ENCODE measurements at regions not wholly inside any gene's neighbourhood (a gene's known extent, or its start where the extent isn't known, plus 50 kb on each side); places are given as distances from the start of the nearest gene placed in this dataset.

DNA sequence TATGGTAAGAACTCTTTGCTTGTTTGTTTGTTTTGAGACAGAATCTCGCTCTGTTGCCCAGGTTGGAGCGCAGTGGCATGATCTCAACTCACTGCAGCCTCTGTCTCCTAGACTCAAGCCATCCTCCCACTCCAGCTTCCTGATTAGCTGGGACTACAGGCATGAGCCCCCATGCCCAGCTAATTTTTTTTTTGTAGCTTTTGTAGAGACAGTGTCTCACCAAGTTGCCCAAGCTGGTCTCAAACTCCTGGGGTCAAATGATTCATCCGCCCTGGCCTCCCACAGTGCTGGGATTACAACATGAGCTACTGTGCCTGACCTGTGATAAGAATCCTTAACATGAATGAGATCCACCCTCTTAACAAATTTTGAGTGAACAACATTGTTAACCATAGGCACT, 183.9 kb upstream of the TSHZ3 start:
- TF ChIP-seq POLR2AphosphoS5 (IDR thresholded peaks at IDR 0.05), result no peak
- TF ChIP-seq POLR2A (IDR thresholded peaks at IDR 0.05), result no peak
- TF ChIP-seq, protein P1, sequence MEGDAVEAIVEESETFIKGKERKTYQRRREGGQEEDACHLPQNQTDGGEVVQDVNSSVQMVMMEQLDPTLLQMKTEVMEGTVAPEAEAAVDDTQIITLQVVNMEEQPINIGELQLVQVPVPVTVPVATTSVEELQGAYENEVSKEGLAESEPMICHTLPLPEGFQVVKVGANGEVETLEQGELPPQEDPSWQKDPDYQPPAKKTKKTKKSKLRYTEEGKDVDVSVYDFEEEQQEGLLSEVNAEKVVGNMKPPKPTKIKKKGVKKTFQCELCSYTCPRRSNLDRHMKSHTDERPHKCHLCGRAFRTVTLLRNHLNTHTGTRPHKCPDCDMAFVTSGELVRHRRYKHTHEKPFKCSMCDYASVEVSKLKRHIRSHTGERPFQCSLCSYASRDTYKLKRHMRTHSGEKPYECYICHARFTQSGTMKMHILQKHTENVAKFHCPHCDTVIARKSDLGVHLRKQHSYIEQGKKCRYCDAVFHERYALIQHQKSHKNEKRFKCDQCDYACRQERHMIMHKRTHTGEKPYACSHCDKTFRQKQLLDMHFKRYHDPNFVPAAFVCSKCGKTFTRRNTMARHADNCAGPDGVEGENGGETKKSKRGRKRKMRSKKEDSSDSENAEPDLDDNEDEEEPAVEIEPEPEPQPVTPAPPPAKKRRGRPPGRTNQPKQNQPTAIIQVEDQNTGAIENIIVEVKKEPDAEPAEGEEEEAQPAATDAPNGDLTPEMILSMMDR (IDR thresholded peaks at IDR 0.05), result no peak
- intact Hi-C loops (cut with DNase I), result no loop called here
- Histone ChIP-seq H3K4me3 (no peak overlapping the region), H3K36me3 (no peaks in the 10 kb centered on the region), H3K9me3 (no peaks in the 10 kb centered on the region), H3K27me3 (replicated peaks; ENCODE audit: insufficient read depth) (no peaks in the 10 kb centered on the region), H3K4me1 (replicated peaks) (no peaks in the 10 kb centered on the region), H3K27ac (no peak overlapping the region)
- DNase-seq (ENCODE audit: low spot score), result no peak
- 94% methylated on average over 3 of the region's 3 CpGs for WGBS

DNA sequence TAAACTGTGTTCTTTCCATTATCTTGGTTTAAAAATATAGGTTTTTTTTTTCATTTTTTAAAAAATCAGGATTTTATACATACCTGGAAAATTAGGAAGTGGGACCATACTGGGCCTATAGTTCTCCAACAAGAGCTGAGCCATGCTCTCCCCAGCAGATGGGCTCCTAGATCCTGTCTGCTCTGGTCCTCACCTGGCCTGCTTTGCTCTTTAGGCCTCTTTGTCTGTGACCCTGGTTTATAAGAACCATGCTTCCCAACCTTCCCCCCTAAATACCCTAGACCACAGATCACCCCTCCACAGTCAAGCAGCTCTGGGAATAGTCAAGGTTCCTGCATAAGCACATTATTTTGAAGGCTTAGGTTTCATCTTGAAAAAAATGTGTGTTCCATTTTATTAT, 185.0 kb upstream of the TSHZ3 start:
- Histone ChIP-seq H3K27ac (no peak overlapping the region), H3K4me1 (replicated peaks) (no peaks in the 10 kb centered on the region), H3K27me3 (replicated peaks; ENCODE audit: insufficient read depth) (no peaks in the 10 kb centered on the region), H3K36me3 (no peaks in the 10 kb centered on the region), H3K4me3 (no peak overlapping the region), H3K9me3 (no peaks in the 10 kb centered on the region)
- intact Hi-C loops (cut with DNase I), result no loop called here
- TF ChIP-seq, protein P1 (IDR thresholded peaks at IDR 0.05), result no peak
- TF ChIP-seq POLR2AphosphoS5 (IDR thresholded peaks at IDR 0.05), result no peak
- TF ChIP-seq POLR2A (IDR thresholded peaks at IDR 0.05), result no peak
- no peak for DNase-seq (ENCODE audit: low spot score)

DNA sequence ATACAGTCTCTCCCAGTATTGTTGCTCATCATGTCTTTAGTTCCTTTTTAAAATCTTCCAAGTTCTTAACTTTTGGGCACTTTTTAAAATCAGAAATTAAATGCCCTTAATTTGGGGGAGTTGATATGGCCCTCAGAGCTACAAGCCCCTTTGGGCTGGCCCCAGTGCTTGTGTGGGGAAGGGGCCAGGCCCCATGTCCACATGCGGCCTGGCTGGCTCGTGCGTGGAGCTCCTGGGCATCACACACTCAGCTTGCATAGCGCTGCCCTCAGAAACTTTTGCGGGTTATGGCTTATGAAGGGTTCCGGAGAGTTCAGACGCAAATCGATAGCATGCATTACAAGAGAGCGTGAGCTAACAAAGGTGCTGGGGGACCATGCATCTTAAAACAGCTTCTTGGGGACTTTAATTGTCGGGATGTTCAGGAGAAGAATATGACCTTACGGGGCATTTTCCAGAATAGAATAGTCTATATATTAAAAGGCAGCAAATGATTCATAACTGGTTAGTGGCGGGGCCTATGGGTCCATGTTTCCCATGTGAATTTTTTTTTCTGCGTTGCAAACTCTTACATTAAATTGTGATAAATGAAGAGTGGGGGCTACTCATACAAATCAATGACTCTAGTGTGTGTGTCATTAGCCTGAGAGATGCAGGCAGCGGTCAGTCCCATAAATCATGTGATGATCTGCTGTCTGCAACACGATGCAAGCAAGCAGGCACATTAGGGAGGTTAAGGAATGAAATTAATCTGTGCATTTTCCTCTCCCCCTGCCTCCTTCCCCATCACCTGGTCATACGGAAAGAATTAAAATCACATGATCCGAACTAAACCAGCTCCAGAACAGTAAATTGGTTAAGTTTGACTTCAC, 185.8 kb upstream of the TSHZ3 start:
- no peak for DNase-seq (ENCODE audit: low spot score)
- Histone ChIP-seq H3K36me3 (no peaks in the 10 kb centered on the region), H3K4me1 (replicated peaks) (no peaks in the 10 kb centered on the region), H3K27ac (no peak overlapping the region), H3K27me3 (replicated peaks; ENCODE audit: insufficient read depth) (no peaks in the 10 kb centered on the region), H3K4me3 (no peak overlapping the region), H3K9me3 (no peaks in the 10 kb centered on the region)
- TF ChIP-seq POLR2A (IDR thresholded peaks at IDR 0.05), result no peak
- TF ChIP-seq, protein P1 (IDR thresholded peaks at IDR 0.05), result no peak
- intact Hi-C loops (cut with DNase I), result no loop called here
- 92% methylated on average over 17 of the region's 17 CpGs for WGBS

DNA sequence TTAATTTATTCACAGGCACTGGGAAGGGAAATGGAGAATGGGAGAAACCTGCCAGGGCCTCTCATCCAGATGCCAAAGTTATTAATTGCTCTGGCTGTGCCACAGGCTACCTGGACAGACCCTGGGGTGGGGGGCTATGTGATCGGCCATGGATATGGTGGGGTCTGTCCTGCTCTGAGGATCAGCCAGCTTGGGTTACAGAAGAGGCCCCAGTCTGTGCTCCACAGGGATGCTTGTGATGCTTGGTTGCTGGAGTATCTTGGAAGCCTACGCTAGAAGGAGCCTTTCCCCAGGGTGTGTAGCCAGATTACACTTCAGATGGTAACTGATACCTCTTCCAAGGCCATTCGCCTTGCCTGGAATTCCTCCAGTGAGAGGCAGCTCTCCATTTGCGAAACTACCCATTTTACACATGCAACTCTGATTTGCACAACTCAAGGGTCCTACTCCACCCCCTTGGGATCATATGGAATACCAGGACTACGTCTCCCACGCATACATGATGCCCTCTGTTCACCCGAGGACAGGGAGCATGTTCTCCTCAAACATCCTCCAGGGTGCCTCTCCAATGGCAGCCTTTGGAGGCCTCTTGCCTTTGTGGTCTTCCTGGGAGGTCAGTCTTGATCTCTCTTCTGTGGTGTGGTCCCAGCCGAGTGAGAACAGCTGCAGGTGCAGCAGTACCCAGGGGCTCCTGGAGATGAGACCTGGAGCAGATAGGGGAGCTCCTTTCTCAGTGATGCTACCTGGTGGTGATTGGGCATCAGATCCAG, 186.6 kb upstream of the TSHZ3 start:
- H3K36me3 ChIP-seq, result no peaks in the 10 kb centered on the region
- no peak overlapping the region for H3K4me3 ChIP-seq
- H3K27me3 ChIP-seq (replicated peaks; ENCODE audit: insufficient read depth), result no peaks in the 10 kb centered on the region
- DNase-seq (ENCODE audit: low spot score), result no peak
- intact Hi-C loops (cut with DNase I), result no loop called here
- WGBS, result 88% methylated on average over 8 of the region's 8 CpGs
- no peak for TF ChIP-seq POLR2A (IDR thresholded peaks at IDR 0.05)
- TF ChIP-seq, protein P1 (IDR thresholded peaks at IDR 0.05), result no peak
- no peak for TF ChIP-seq POLR2AphosphoS5 (IDR thresholded peaks at IDR 0.05)
- H3K4me1 ChIP-seq (replicated peaks), result no peaks in the 10 kb centered on the region
- no peaks in the 10 kb centered on the region for H3K9me3 ChIP-seq
- no peak overlapping the region for H3K27ac ChIP-seq
